GM12878 (cell line): ENCODE measurements at regions not wholly inside any gene's neighbourhood (a gene's known extent, or its start where the extent isn't known, plus 50 kb on each side); places are given as distances from the start of the nearest gene placed in this dataset.
"Not testable (repeated sequence)": the region's sequence is repeated elsewhere in the genome, so short reads cannot be mapped to it uniquely, and the experiment has no call there.

ENCODE experiments used
- ATAC-seq: fragments of 200-7000 bp; cut with Tn5 transposase; 3 replicates; pipeline ENCODE4 v1.9.1; 2020; ENCODE audit warnings: mild to moderate bottlenecking, moderate library complexity
- BruUV-seq: library from RNA; stranded (reverse); fragments of 400-500 nt; replicated peaks from 2 replicates; lab custom pipeline; 2021; lab: Mats Ljungman, UMichigan
- CTCF ChIA-PET: fragments of 300-600 bp; sonication (Branson Sonifier 250); formaldehyde crosslinking; extraction: SDS; loops from one replicate; lab custom pipeline; 2021; ENCODE audit warnings: inconsistent platforms; lab: Yijun Ruan, JAX
- POLR2A ChIA-PET: fragments of 350-600 bp; formaldehyde crosslinking; extraction: SDS; loops from one replicate; lab custom pipeline; 2021; ENCODE audit warnings: inconsistent platforms; lab: Charles Lee
- RAD21 ChIA-PET: fragments of 300-600 bp; sonication (Branson Sonifier 250); formaldehyde crosslinking; loops from one replicate; lab custom pipeline; 2023; ENCODE audit warnings: antibody characterized with exemption; ENCODE audit not compliant: unreplicated experiment; lab: Charles Lee
- SMC1A ChIA-PET: fragments of 300-600 bp; sonication (Branson Sonifier 250); formaldehyde crosslinking; loops from one replicate; lab custom pipeline; 2023; ENCODE audit not compliant: unreplicated experiment, uncharacterized antibody; lab: Charles Lee
- DNase-seq: peaks from one replicate; pipeline ENCODE4 v3.0.0-alpha.2; 2011; ENCODE audit warnings: low read depth, low spot score
- FAIRE-seq: peaks from 3 replicates; lab custom pipeline; 2011; peaks lifted over from hg19 to GRCh38; lab: Jason Lieb, UNC
- H2AFZ ChIP-seq: 2 replicates; pipeline ENCODE4 v1.6.0; 2011; ENCODE audit warnings: low read depth, low read length, control low read depth; ENCODE audit not compliant: control insufficient read depth
- H3K27ac ChIP-seq: 2 replicates; pipeline ENCODE4 v1.5.1; 2011; ENCODE audit warnings: control low read depth; ENCODE audit not compliant: control insufficient read depth, insufficient read depth
- H3K27me3 ChIP-seq, 2 experiments: replicated peaks in 1 of 2; 2 replicates each; pipeline versions ENCODE4 v1.6.0 to v1.6.1; 2011; ENCODE audit warnings: low read length in 1 of 2; ENCODE audit not compliant: control insufficient read depth in 2 of 2, insufficient read depth in 2 of 2
- H3K36me3 ChIP-seq, 2 experiments: 2 replicates each; pipeline ENCODE4 v1.5.1; 2011; ENCODE audit warnings: low read length in 1 of 2; ENCODE audit not compliant: control insufficient read depth in 2 of 2, insufficient read depth in 2 of 2
- H3K4me1 ChIP-seq: 2 replicates; pipeline ENCODE4 v1.6.1; 2011; ENCODE audit warnings: mild to moderate bottlenecking, low read length, moderate library complexity, mixed read lengths; ENCODE audit not compliant: control insufficient read depth, insufficient read depth
- H3K4me2 ChIP-seq: 2 replicates; pipeline ENCODE4 v1.6.0; 2011; ENCODE audit warnings: control low read depth; ENCODE audit not compliant: control insufficient read depth, insufficient read depth
- H3K4me3 ChIP-seq: fragments of 200-600 bp; sonication (generic); 2 replicates; pipeline ENCODE4 v1.5.1; 2016
- H3K79me2 ChIP-seq: 2 replicates; pipeline ENCODE4 v1.6.0; 2011; ENCODE audit warnings: low read length; ENCODE audit not compliant: control insufficient read depth, insufficient read depth
- H3K9ac ChIP-seq: 2 replicates; pipeline ENCODE4 v1.8.0; 2011; ENCODE audit warnings: low read length, control low read depth, mixed read lengths; ENCODE audit not compliant: control insufficient read depth, insufficient read depth
- H3K9me3 ChIP-seq: replicated peaks from 3 replicates; pipeline ENCODE4 v1.5.1; 2011; ENCODE audit warnings: mild to moderate bottlenecking, low read length; ENCODE audit not compliant: control insufficient read depth, insufficient read depth
- H4K20me1 ChIP-seq: 2 replicates; pipeline ENCODE4 v1.6.0; 2011; ENCODE audit not compliant: control insufficient read depth, insufficient read depth
- ATF3 ChIP-seq: IDR thresholded peaks from 2 replicates; pipeline ENCODE4 v1.6.1; 2011; ENCODE audit warnings: low read depth, mild to moderate bottlenecking, low read length, moderate library complexity, borderline replicate concordance; ENCODE audit errors: extremely low read depth
- CHD2 ChIP-seq: IDR thresholded peaks from 2 replicates; pipeline ENCODE4 v1.6.1; 2011; ENCODE audit warnings: low read depth, low read length, improper control_type of control experiment, borderline replicate concordance
- PKNOX1 ChIP-seq: fragments of 450-650 bp; IDR thresholded peaks from 2 replicates; pipeline ENCODE4 v1.6.1; 2016; ENCODE audit warnings: mild to moderate bottlenecking
- RUNX3 ChIP-seq: IDR thresholded peaks from 2 replicates; pipeline ENCODE4 v1.6.1; 2012; ENCODE audit warnings: low read length, inconsistent platforms
- ZBTB11 ChIP-seq: fragments of 450-650 bp; formaldehyde crosslinking; IDR thresholded peaks from 2 replicates; pipeline ENCODE4 v1.5.0; 2022; ENCODE audit warnings: mild to moderate bottlenecking, missing genetic modification characterization
- WGBS: methylation state at CpG from one replicate; pipeline ENCODE4 v1.1.6; 2016; ENCODE audit warnings: low lambda C conversion rate; ENCODE audit not compliant: insufficient replicate concordance, insufficient coverage; ENCODE audit errors: missing lambda C conversion rate; 5-methylcytosine and 5-hydroxymethylcytosine counted together
- in situ Hi-C: fragments of 300-500 bp; cut with MboI; formaldehyde crosslinking; loops from 9 replicates; pipeline ENCODE4 v1.14.3; 2018; ENCODE audit warnings: mixed read lengths
- intact Hi-C: fragments of 100-400 bp; cut with micrococcal nuclease; formaldehyde crosslinking; loops from one replicate; pipeline ENCODE4 v1.14.2; 2022; ENCODE audit not compliant: unreplicated experiment

- SMC1A ChIA-PET = interaction anchor here (0.7 kb wide), 1 partner anchor 75 kb away, joined by 3 read pairs; no protein-coding TSS in a partner anchor
- CTCF ChIA-PET, H4K20me1 ChIP-seq, intact Hi-C loops, ATAC-seq, H3K27ac ChIP-seq, BruUV-seq, H3K9me3 ChIP-seq, RAD21 ChIA-PET, H3K27me3 ChIP-seq, FAIRE-seq, H3K36me3 ChIP-seq, H3K9ac ChIP-seq, H3K79me2 ChIP-seq, in situ Hi-C loops, H3K4me1 ChIP-seq, POLR2A ChIA-PET, H3K4me2 ChIP-seq, H3K4me3 ChIP-seq, DNase-seq, H2AFZ ChIP-seq: not testable (repeated sequence)
- WGBS = 37% methylated on average over 8 of the region's 8 CpGs
Measured at GRCh38 chr3:94648270-94649180, 585.7 kb downstream of the NSUN3 start.

GRCh38 chr3:94654096-94654495 lies 591.2 kb downstream of the NSUN3 start:
- H3K4me3 ChIP-seq = no peak overlapping the region
- in situ Hi-C loops = no loop called here
- H3K4me2 ChIP-seq = no peak overlapping the region
- BruUV-seq = no TSS peak
- ChIA-PET CTCF (no interaction called here), RAD21 (no interaction called here), SMC1A (no interaction called here), POLR2A (no interaction called here)
- H3K4me1 ChIP-seq = no peaks in the 10 kb centered on the region
- intact Hi-C loops = loop anchor here (5.0 kb wide), 1 partner anchor 278 kb away; no protein-coding TSS in a partner anchor
- FAIRE-seq (no peak), DNase-seq (no peak), ATAC-seq (no peak)
- no peaks in the 10 kb centered on the region for H3K9me3 ChIP-seq
- H3K27ac ChIP-seq = no peak overlapping the region
- H2AFZ ChIP-seq = no peak overlapping the region
- H3K79me2 ChIP-seq = no peaks in the 10 kb centered on the region
- no peak for TF ChIP-seq ATF3
- TF ChIP-seq ZBTB11 = no peak
- TF ChIP-seq CHD2 = no peak
- TF ChIP-seq PKNOX1 = no peak
- no peak for TF ChIP-seq RUNX3
- 8% methylated on average over 2 of the region's 2 CpGs for WGBS
- H4K20me1 ChIP-seq = no peaks in the 10 kb centered on the region
- H3K36me3 ChIP-seq = no peaks in the 10 kb centered on the region
- H3K27me3 ChIP-seq = no peaks in the 10 kb centered on the region
- no peak overlapping the region for H3K9ac ChIP-seq
